GM12873 (cell line): ENCODE measurements at regions not wholly inside any gene's neighbourhood (a gene's known extent, or its start where the extent isn't known, plus 50 kb on each side); places are given as distances from the start of the nearest gene placed in this dataset.

ENCODE experiments used
- TF ChIP-seq, protein P1 (sequence below): IDR thresholded peaks from 2 replicates; pipeline ENCODE4 v1.5.1; 2012; ENCODE audit warnings: low read depth, mild to moderate bottlenecking, moderate library complexity, low read length, control low read depth; ENCODE audit not compliant: insufficient read depth; ENCODE audit errors: missing control alignments

DNA sequence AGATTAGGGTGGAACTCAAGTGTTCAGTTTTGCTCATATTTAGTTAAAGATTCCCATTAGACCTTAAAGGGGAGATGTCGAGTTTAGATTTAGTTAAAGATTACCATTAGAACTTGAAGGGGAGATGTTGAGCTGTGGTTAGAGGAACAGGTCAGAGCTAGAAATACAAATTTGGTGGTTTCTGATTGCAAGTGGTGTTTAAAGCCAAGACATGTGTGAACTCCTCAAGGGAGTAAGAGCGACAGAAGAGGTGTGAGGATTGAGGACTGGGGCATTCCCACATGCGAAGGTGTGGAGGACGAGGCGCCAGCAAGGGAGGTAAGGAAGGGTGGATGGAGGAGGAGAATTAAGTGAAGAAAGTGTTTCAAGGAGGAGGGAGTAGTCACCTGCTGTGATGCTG, 168.6 kb downstream of the IER5 start:
- TF ChIP-seq, protein P1, sequence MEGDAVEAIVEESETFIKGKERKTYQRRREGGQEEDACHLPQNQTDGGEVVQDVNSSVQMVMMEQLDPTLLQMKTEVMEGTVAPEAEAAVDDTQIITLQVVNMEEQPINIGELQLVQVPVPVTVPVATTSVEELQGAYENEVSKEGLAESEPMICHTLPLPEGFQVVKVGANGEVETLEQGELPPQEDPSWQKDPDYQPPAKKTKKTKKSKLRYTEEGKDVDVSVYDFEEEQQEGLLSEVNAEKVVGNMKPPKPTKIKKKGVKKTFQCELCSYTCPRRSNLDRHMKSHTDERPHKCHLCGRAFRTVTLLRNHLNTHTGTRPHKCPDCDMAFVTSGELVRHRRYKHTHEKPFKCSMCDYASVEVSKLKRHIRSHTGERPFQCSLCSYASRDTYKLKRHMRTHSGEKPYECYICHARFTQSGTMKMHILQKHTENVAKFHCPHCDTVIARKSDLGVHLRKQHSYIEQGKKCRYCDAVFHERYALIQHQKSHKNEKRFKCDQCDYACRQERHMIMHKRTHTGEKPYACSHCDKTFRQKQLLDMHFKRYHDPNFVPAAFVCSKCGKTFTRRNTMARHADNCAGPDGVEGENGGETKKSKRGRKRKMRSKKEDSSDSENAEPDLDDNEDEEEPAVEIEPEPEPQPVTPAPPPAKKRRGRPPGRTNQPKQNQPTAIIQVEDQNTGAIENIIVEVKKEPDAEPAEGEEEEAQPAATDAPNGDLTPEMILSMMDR = no peak

- TF ChIP-seq, protein P1 = no peak
Measured at GRCh38 chr1:181259026-181259745, 170.7 kb downstream of the IER5 start.

GRCh38 chr1:181260271-181260670, 171.8 kb downstream of the IER5 start:
- TF ChIP-seq, protein P1 = no peak

- TF ChIP-seq, protein P1 = no peak
Measured at GRCh38 chr1:181260994-181261393, 172.5 kb downstream of the IER5 start.

GRCh38 chr1:181262069-181262468, 173.6 kb downstream of the IER5 start:
- TF ChIP-seq, protein P1 = no peak

DNA sequence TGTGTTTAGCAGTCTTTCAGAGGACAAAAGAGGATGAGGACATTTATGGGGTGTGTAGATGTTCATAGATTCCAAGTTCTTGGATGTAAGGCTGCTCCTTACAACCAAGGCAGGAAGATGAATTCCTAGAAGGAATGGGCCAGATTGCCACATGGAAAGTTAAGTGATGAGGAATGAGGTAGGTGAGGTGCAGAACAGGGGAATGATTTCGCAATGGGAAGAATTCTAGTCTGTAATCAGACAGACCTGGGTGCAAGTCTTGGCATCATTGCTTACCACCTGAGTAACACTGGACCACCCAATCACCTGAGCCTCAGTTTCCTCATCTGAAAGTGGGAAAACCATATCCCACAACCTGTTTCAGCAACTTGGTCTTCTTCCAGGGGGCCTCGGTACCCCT, 174.9 kb downstream of the IER5 start:
- TF ChIP-seq, protein P1 = no peak

DNA sequence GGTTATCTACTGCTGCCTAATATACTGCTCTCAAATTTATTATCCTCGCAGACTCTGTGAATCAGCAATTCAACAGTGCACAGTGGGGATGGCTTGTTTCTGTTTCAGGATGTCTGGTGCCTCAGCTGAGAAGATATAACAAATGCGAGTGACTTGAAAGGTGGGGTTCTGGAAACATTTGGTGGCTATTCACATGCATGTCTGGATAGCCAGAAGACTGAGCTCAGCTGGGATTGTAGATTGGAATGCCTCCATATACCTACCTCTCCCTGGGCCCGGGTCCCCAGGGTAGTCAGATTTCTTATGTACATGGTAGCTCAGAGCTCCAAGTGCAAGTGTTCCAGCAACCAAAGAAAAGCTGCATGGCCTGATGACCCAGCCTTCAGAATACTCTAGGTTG, 176.3 kb downstream of the IER5 start:
- TF ChIP-seq, protein P1 = no peak
